ENCODE measurements at regions not wholly inside any gene's neighbourhood (a gene's known extent, or its start where the extent isn't known, plus 50 kb on each side); places are given as distances from the start of the nearest gene placed in this dataset.
"Not testable (repeated sequence)": the region's sequence is repeated elsewhere in the genome, so short reads cannot be mapped to it uniquely, and the experiment has no call there.

DNA sequence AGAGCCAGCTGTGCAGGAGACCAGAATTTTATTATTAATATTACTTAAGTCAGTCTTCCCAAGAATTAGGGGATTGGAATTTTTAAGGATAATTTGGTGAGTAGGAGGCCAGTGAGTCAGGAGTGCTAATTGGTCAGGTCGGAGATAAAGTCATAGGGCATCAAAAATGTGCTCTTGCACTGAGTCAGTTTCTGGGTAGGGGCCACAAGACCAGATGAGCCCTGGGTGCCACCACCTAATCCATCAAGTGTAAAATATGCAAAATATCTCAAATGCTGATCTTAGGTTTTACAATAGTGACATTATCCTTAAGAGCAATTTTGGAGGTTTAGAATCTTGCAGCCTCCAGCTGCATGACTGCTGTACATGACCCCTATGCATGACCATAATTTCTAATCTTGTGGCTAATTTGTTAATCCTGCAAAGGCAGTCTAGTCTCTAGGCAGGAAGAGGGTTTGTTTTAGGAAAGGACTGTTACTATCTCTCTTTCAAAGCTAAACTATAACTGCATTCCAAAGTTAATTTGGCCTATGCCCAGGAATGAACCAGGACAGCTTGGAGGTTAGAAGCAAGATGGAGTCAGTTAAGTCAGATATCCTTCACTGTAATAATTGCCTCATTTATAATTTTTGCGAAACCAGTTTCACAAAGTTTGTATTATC, 215.9 kb downstream of the RNF152 start:
- DNase-seq (ENCODE audit: low spot score) = no peak

GRCh38 chr18:61669320-61669719, 223.5 kb downstream of the RNF152 start:
- DNase-seq (ENCODE audit: low spot score) = peak; percentile 52

DNA sequence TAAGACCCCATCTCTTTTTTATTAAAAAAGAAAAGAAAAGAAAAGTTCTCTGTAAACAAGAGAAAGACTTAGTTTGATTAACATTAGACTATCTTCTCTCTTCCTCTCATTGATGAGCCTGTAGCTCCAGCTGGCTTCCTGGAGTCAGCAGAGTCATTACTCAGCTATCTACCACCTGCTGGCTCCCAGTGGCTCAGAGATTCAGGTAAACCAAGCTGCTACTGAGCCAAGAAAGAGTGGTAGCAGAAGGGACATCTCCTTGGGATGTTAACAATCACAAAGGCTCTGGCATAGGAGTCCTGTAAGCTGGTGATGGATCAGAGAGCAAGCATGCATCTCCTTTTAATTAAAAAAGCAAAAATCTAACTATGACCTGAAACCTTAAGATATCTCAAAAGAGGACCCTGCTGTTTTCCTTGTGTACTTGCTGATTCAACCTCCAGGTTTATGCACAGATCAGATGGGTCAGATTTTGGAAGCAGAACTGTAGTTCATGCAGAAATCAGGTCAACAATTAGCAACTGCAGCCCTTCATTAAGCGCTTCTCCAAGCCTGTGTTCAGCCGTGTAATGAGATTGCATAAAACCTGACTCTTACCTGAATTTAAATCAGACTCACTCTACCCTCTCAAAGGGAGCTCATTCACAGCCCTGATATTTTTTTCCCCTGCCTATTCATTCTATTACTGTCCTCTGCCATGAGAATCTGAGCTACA, 225.8 kb downstream of the RNF152 start:
- no peak for DNase-seq (ENCODE audit: low spot score)

DNA sequence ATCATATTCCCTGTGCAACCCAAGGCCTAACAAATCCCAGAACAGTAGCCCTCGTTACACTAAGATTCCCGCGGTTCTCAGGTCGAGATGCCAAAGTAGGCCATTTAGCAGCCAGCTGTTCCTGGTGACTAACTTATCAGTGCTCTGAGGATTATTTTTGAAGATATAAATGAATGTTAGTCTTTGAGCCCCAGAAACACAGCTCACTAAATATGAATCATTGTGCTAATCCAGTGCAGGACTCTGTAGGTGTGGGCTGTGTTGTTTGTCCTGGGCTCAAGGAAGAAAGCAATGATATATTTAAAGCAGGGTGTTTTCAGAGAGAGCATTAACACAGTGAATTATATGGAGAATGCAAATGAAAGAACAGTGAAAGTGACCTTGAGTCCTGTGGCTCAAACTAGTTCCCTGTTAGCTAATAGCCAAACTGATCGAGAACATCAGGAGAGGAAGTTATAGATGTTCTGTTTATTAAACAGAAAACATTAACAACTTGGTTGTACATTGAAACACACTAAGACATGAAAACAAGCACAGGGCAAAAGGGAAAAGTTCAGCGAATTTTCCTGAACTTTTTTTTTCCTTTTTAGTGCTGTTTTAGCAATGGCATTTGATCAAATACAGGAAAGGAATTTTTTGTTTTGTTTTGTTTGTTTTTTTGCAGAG, 228.3 kb downstream of the RNF152 start:
- no peak for DNase-seq (ENCODE audit: low spot score)

DNA sequence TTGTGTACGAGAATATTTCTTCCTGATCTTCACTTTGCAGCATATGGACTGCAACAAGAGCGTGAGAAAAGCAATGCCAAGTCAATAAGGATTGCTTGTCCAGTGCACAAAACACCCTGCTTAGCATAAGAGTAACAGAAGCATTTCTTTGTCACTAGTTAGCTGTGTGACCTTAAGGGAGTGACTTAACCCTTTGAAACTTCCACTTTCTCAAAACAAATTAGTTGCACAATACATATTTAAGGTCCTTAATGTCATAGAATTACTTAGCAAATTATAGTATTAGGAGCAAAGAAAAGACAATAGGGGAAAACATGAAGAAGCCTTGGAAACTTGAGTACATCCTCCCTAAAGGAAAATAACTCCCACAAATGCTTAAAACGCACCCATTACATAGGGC, 230.1 kb downstream of the RNF152 start:
- no peak for DNase-seq (ENCODE audit: low spot score)

DNA sequence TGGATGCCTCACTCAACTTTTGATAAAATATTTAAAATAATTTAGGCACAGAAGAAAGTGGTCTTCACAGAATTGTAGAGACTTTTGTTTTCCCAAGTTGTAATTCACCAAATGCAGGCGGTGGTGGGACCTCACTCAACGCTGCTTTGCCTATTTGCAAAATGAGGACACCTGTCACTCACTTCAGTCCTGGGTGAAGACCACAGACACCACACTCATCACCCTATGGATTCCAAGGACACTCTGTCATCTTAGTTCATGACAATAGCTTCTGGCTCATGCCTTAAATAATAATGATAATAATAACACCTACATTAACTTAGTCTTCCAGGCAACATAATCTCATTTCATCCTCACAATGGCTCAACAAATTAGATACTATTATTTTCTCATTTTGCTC, 234.4 kb downstream of the RNF152 start:
- DNase-seq (ENCODE audit: low spot score) = no peak

GRCh38 chr18:61657066-61657732, 235.6 kb downstream of the RNF152 start:
- DNase-seq (ENCODE audit: low spot score) = no peak

- no peak for DNase-seq (ENCODE audit: low spot score)
Observed at GRCh38 chr18:61655630-61656029, 237.2 kb downstream of the RNF152 start.

- DNase-seq (ENCODE audit: low spot score) = no peak
Observed at GRCh38 chr18:61653823-61654551, 238.8 kb downstream of the RNF152 start.

GRCh38 chr18:61651880-61652268, 240.9 kb downstream of the RNF152 start:
- DNase-seq (ENCODE audit: low spot score) = no peak

DNA sequence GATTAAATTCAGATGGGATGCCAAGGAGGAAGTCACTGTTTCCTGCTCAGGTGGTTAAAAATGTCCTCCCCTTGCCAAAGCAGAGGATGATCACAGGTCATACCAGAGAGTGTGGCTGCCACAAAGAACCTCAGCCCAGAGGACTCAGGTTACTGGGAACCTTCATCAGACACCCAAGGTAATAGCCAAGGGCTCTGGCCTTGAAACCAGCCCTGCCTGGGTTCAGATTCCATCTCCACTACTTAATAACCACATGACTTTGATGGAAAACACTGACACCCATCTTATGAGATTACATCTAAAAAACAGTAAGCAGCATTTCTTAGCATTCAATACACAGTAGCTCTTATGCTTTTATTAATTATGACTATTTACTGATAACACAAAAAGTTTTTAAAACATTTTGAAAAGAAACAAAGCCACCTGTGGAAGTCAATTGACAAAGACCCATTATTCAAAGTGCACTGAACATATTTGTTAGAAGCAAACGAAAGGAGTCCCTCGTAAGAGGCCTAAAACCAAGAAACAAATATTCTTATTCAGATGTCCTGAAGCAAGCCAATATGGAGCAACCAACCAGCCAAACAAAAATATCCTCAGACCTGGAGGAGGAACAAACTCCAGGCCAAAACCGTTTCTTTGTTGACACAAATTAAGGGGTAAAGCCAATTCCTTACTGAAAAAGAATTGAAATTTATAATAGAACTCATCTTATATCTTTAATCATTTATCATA, 241.5 kb downstream of the RNF152 start:
- DNase-seq (ENCODE audit: low spot score) = no peak

DNA sequence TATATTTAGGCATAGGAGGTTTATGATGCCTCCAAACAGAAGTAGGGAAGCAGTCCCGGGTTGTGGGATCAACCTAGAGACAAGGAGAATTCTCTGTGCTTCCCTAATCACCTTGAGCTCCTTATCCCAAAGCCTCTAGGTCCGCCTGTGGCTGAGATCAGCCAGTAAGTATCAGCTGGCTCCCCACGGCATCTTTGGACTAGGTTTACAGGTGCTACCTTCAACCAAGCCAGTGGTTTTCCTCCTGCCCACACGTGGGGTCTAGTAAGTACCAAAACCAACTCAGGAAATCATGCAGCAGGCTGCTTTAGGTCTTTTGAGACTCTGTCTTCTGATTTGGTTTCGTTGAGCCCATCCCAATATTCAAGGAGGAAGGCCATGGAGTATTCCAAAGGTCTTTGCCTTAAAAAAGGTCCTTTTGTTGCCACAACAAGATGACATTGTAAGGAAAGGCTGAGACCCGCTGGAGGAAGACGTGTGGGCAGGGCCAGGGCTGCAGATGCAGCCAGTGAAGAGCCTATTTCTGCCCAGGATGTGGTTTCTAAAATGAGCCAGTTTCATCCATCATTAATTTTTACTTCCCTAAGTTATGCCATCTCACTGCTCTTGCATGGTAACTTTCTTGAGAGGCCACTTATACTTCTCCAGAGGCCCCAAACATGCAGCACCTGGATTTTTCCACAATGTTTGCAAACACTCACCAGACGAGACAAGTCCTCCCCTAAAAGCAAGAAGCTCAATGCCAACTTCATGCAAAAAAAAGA, 248.7 kb downstream of the RNF152 start:
- no peak for DNase-seq (ENCODE audit: low spot score)

GRCh38 chr18:61639886-61640285, 252.9 kb downstream of the RNF152 start:
- no peak for DNase-seq (ENCODE audit: low spot score)

GRCh38 chr18:61637905-61638595, 254.8 kb downstream of the RNF152 start:
- DNase-seq (ENCODE audit: low spot score) = no peak

GRCh38 chr18:61637319-61637718, 255.5 kb downstream of the RNF152 start:
- no peak for DNase-seq (ENCODE audit: low spot score)

- DNase-seq (ENCODE audit: low spot score) = peak; percentile 54
Observed at GRCh38 chr18:61635901-61636528, 256.8 kb downstream of the RNF152 start.

DNA sequence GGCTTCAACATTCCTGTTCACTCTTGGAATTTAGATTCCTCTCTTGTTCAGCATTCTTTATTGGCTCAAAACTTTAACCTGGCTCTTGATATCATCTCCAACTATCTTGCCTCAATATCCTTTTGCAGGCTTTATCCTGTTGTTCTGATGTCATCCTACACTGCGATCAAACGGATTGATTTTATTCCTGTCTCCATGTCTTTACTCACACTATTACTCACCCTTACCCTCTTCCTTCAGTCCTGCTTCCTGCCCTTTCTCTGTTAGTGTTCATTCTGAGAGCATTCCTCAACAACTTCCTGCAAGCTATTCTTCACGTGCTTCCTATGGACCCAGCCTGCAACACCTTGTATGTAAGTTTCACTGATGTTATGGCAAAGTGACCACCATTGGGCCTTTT, 264.7 kb downstream of the RNF152 start:
- no peak for DNase-seq (ENCODE audit: low spot score)

- DNase-seq (ENCODE audit: low spot score) = not testable (repeated sequence)
Observed at GRCh38 chr18:61624631-61625030, 268.2 kb downstream of the RNF152 start.

DNA sequence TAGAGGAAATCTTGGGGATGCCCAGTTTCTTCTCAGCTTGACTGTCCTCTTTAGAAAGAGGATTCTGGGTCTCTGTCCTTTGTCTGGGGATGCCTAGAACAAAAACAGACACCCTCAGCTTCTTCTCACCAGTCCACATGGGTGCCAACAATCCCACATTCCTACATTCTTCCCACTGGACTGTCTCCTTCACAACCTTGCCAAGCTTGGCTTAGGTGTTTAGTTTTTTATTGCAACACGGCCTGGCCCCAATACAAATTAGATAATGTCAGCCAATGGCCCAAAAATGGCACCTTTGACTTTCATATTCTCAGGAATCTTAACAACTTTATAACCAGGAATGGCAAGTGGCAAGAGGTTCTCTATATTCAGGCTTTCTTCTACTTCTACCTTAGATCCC, 273.0 kb downstream of the RNF152 start:
- DNase-seq (ENCODE audit: low spot score) = no peak

- DNase-seq (ENCODE audit: low spot score) = no peak
Observed at GRCh38 chr18:61618816-61619215, 274.0 kb downstream of the RNF152 start.
